HUES48 (cell line): ENCODE measurements at regions not wholly inside any gene's neighbourhood (a gene's known extent, or its start where the extent isn't known, plus 50 kb on each side); places are given as distances from the start of the nearest gene placed in this dataset.

Source experiments
- H3K27ac ChIP-seq: one replicate; pipeline ENCODE4 v1.7.0; 2013; ENCODE audit warnings: low read depth, low read length, inconsistent platforms
- H3K27me3 ChIP-seq: 2 replicates; pipeline ENCODE4 v1.6.1; 2013; ENCODE audit warnings: mild to moderate bottlenecking, low read length; ENCODE audit not compliant: control insufficient read depth, insufficient read depth
- H3K36me3 ChIP-seq: 2 replicates; pipeline ENCODE4 v1.6.1; 2013; ENCODE audit warnings: low read length; ENCODE audit not compliant: control insufficient read depth, insufficient read depth
- H3K4me1 ChIP-seq: 2 replicates; pipeline ENCODE4 v1.6.1; 2013; ENCODE audit warnings: mild to moderate bottlenecking, low read length; ENCODE audit not compliant: control insufficient read depth, insufficient read depth
- H3K4me3 ChIP-seq: 2 replicates; pipeline ENCODE4 v1.5.1; 2013; ENCODE audit warnings: mild to moderate bottlenecking, low read depth, low read length
- H3K9ac ChIP-seq: 2 replicates; pipeline ENCODE4 v1.6.1; 2013; ENCODE audit warnings: mild to moderate bottlenecking, low read depth, low read length, moderate library complexity
- H3K9me3 ChIP-seq: 2 replicates; pipeline ENCODE4 v1.6.1; 2013; ENCODE audit warnings: low read length; ENCODE audit not compliant: control insufficient read depth, insufficient read depth

GRCh38 chr4:125770814-125771398 is 456.2 kb downstream of the FAT4 start:
- Histone ChIP-seq H3K9me3 (peaks cover 3% of the 10 kb centered on the region), H3K27me3 (no peaks in the 10 kb centered on the region), H3K4me1 (no peaks in the 10 kb centered on the region), H3K4me3 (no peak overlapping the region), H3K27ac (no peak overlapping the region), H3K9ac (no peak overlapping the region), H3K36me3 (no peaks in the 10 kb centered on the region)

DNA sequence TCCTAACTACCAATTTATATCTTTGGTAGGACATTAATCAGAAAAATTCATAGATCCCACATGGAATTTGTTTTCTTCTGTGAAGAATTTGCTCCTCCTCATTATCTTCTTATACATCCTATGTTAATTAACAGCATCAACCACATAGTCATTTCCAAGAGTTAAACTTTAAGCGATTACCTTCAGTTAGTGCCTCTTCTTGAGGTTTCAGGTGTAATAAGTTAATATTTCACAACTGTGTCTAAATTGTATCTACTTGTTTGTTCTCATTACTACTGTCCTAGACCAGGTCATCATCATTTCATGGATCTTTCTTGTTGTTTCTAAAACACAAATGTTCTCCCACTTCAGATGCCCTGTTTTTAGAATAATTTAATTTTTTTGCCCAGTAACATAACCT is 457.9 kb downstream of the FAT4 start:
- Histone ChIP-seq H3K36me3 (no peaks in the 10 kb centered on the region), H3K9me3 (peaks cover 12% of the 10 kb centered on the region), H3K9ac (no peak overlapping the region), H3K27ac (no peak overlapping the region), H3K27me3 (no peaks in the 10 kb centered on the region), H3K4me1 (no peaks in the 10 kb centered on the region), H3K4me3 (no peak overlapping the region)

GRCh38 chr4:125773502-125773901 is 458.7 kb downstream of the FAT4 start:
- no peak overlapping the region for H3K4me3 ChIP-seq
- no peak overlapping the region for H3K27ac ChIP-seq
- no peak overlapping the region for H3K9ac ChIP-seq
- peaks cover 12% of the 10 kb centered on the region for H3K9me3 ChIP-seq
- no peaks in the 10 kb centered on the region for H3K27me3 ChIP-seq
- H3K4me1 ChIP-seq, result no peaks in the 10 kb centered on the region
- no peaks in the 10 kb centered on the region for H3K36me3 ChIP-seq

GRCh38 chr4:125773931-125774330 is 459.2 kb downstream of the FAT4 start:
- Histone ChIP-seq H3K27me3 (no peaks in the 10 kb centered on the region), H3K4me1 (no peaks in the 10 kb centered on the region), H3K27ac (no peak overlapping the region), H3K9ac (no peak overlapping the region), H3K4me3 (no peak overlapping the region), H3K9me3 (peaks cover 12% of the 10 kb centered on the region), H3K36me3 (no peaks in the 10 kb centered on the region)

DNA sequence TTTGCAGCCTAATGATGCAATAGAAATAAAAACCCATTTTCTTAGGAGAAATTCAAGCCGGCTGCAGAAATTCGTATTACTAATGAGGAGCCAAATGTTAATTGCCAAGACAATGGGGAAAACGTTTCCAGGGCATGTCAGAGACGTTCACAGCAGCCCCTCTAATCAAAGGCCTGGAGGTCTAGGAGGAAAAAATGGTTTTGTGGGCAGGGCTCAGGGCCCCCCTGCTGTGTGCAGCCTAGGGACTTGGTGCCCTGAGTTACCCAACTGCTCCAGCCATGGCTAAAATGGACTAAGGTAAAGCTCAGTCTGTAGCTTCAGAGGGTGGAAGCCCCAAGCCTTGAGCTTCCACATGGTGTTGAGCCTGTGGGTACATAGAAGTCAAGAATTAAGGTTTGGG is 461.4 kb downstream of the FAT4 start:
- H3K4me3 ChIP-seq, result no peak overlapping the region
- no peaks in the 10 kb centered on the region for H3K36me3 ChIP-seq
- H3K27me3 ChIP-seq, result no peaks in the 10 kb centered on the region
- no peaks in the 10 kb centered on the region for H3K4me1 ChIP-seq
- no peak overlapping the region for H3K27ac ChIP-seq
- H3K9ac ChIP-seq, result no peak overlapping the region
- peaks cover 12% of the 10 kb centered on the region for H3K9me3 ChIP-seq

DNA sequence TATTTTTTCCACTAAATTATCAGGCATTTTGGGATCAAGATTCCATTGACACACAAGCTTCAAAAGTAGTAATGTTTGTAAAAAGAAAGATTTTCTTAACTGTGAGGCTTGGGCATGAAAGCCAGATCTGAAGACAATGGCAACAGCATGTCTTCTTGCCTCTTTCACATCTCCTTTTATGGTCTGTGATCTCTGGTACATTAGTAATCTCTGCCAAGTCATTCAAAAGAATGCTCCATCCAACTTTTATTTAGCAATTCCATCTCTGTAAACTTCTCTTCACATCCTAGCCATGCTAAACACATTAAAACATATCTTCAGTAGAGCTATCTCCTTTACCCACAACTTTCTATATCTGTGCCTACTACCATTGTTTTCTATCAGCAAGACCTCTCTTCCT is 465.4 kb downstream of the FAT4 start:
- Histone ChIP-seq H3K9me3 (peaks cover 12% of the 10 kb centered on the region), H3K27me3 (no peaks in the 10 kb centered on the region), H3K9ac (no peak overlapping the region), H3K36me3 (no peaks in the 10 kb centered on the region), H3K27ac (no peak overlapping the region), H3K4me3 (no peak overlapping the region), H3K4me1 (no peaks in the 10 kb centered on the region)

- Histone ChIP-seq H3K9me3 (peaks cover 10% of the 10 kb centered on the region), H3K4me1 (no peaks in the 10 kb centered on the region), H3K27me3 (no peaks in the 10 kb centered on the region), H3K4me3 (no peak overlapping the region), H3K27ac (no peak overlapping the region), H3K9ac (no peak overlapping the region), H3K36me3 (no peaks in the 10 kb centered on the region)
These were observed 466.0 kb downstream of the FAT4 start for GRCh38 chr4:125780747-125781146.

DNA sequence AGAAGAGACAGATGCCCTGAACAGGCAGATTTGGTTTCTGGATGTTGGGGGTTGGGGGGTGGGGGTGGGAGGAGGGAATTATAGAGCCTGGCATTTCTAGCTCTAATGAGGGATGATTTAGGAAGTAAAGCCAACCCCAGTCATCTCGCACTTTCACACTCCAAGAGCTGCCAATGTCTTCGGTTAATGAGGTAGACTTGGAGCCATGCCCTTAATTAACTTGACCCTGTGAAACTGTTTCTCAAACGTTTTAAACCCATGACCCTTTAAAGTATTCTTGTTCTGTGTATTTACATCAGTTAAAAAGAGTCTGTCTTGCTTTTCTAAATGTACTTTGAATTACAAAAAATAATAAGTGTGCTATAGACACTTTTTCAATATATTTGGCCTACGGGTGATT is 466.9 kb downstream of the FAT4 start:
- H3K9me3 ChIP-seq, result peaks cover 1% of the 10 kb centered on the region
- no peak overlapping the region for H3K9ac ChIP-seq
- no peak overlapping the region for H3K27ac ChIP-seq
- H3K36me3 ChIP-seq, result no peaks in the 10 kb centered on the region
- H3K4me1 ChIP-seq, result no peaks in the 10 kb centered on the region
- no peak overlapping the region for H3K4me3 ChIP-seq
- H3K27me3 ChIP-seq, result no peaks in the 10 kb centered on the region

- no peaks in the 10 kb centered on the region for H3K36me3 ChIP-seq
- H3K27ac ChIP-seq, result no peak overlapping the region
- H3K9ac ChIP-seq, result no peak overlapping the region
- H3K4me3 ChIP-seq, result no peak overlapping the region
- H3K27me3 ChIP-seq, result no peaks in the 10 kb centered on the region
- H3K9me3 ChIP-seq, result no peaks in the 10 kb centered on the region
- H3K4me1 ChIP-seq, result no peaks in the 10 kb centered on the region
These were observed 470.0 kb downstream of the FAT4 start for GRCh38 chr4:125784741-125785140.

GRCh38 chr4:125787707-125788106 is 473.0 kb downstream of the FAT4 start:
- Histone ChIP-seq H3K9ac (no peak overlapping the region), H3K27me3 (no peaks in the 10 kb centered on the region), H3K4me3 (no peak overlapping the region), H3K4me1 (no peaks in the 10 kb centered on the region), H3K9me3 (no peaks in the 10 kb centered on the region), H3K36me3 (no peaks in the 10 kb centered on the region), H3K27ac (no peak overlapping the region)

- no peaks in the 10 kb centered on the region for H3K9me3 ChIP-seq
- H3K9ac ChIP-seq, result no peak overlapping the region
- H3K4me3 ChIP-seq, result no peak overlapping the region
- H3K4me1 ChIP-seq, result no peaks in the 10 kb centered on the region
- no peak overlapping the region for H3K27ac ChIP-seq
- no peaks in the 10 kb centered on the region for H3K36me3 ChIP-seq
- no peaks in the 10 kb centered on the region for H3K27me3 ChIP-seq
These were observed 474.3 kb downstream of the FAT4 start for GRCh38 chr4:125789023-125789422.

DNA sequence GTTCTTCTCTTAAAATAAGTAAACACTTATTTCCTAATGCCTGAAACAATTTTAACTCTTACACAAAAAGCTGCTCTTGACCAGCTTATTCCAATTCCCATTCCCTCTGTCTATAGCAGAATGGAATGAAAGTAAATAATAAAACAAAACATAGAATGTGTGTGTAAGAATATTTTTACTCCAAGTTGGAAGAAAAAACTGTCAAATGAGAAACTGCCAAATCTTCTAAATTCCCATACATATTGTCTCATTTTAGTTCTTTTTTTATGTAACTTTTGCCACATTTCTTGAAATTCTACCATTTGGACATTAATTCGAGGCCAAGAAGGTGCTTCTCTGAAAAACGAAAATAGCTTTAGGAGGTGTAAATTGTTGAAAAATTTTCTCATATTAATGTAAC is 477.1 kb downstream of the FAT4 start:
- H3K4me1 ChIP-seq, result no peaks in the 10 kb centered on the region
- H3K27ac ChIP-seq, result no peak overlapping the region
- H3K9me3 ChIP-seq, result no peaks in the 10 kb centered on the region
- H3K27me3 ChIP-seq, result no peaks in the 10 kb centered on the region
- H3K4me3 ChIP-seq, result no peak overlapping the region
- H3K36me3 ChIP-seq, result no peaks in the 10 kb centered on the region
- no peak overlapping the region for H3K9ac ChIP-seq
